ENCODE measurements at regions not wholly inside any gene's neighbourhood (a gene's known extent, or its start where the extent isn't known, plus 50 kb on each side); places are given as distances from the start of the nearest gene placed in this dataset.

GRCh38 chr4:165784672-165785071 lies 88.4 kb upstream of the TLL1 start:
- Histone ChIP-seq H3K36me3 (no peaks in the 10 kb centered on the region), H3K27ac (no peak overlapping the region), H3K9me3 (ENCODE audit: low read depth) (no peaks in the 10 kb centered on the region), H4K20me1 (ENCODE audit: low read depth) (no peaks in the 10 kb centered on the region), H3K4me2 (no peak overlapping the region), H3K4me3 (no peak overlapping the region), H3K79me2 (ENCODE audit: low read depth) (no peaks in the 10 kb centered on the region), H2AFZ (replicated peaks) (no peak overlapping the region), H3K4me1 (peaks cover 10% of the 10 kb centered on the region), H3K27me3 (no peaks in the 10 kb centered on the region), H3F3A (ENCODE audit: low read depth) (no peaks in the 10 kb centered on the region), H3K9ac (no peak overlapping the region)
- no peaks in the 10 kb centered on the region for H3K36me3 Mint-ChIP-seq
- no peaks in the 10 kb centered on the region for H3K9me3 Mint-ChIP-seq
- DNase-seq (ENCODE audit: low spot score), result no peak
- peaks cover 4% of the 10 kb centered on the region for H3K4me1 Mint-ChIP-seq
- no peaks in the 10 kb centered on the region for H3K27me3 Mint-ChIP-seq (ENCODE audit: insufficient read depth, low read depth)
- H3K4me3 Mint-ChIP-seq, result no peak overlapping the region
- TF ChIP-seq EZH2 (IDR thresholded peaks at IDR 0.05), result no peak
- no peak for TF ChIP-seq EZH2phosphoT487 (IDR thresholded peaks at IDR 0.05)
- TF ChIP-seq, protein P1, sequence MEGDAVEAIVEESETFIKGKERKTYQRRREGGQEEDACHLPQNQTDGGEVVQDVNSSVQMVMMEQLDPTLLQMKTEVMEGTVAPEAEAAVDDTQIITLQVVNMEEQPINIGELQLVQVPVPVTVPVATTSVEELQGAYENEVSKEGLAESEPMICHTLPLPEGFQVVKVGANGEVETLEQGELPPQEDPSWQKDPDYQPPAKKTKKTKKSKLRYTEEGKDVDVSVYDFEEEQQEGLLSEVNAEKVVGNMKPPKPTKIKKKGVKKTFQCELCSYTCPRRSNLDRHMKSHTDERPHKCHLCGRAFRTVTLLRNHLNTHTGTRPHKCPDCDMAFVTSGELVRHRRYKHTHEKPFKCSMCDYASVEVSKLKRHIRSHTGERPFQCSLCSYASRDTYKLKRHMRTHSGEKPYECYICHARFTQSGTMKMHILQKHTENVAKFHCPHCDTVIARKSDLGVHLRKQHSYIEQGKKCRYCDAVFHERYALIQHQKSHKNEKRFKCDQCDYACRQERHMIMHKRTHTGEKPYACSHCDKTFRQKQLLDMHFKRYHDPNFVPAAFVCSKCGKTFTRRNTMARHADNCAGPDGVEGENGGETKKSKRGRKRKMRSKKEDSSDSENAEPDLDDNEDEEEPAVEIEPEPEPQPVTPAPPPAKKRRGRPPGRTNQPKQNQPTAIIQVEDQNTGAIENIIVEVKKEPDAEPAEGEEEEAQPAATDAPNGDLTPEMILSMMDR (IDR thresholded peaks at IDR 0.05), result no peak
- H3K27ac Mint-ChIP-seq, result no peak overlapping the region

GRCh38 chr4:165785337-165785736 lies 87.7 kb upstream of the TLL1 start:
- Histone ChIP-seq H3K4me2 (no peak overlapping the region), H3K27me3 (no peaks in the 10 kb centered on the region), H3K9me3 (ENCODE audit: low read depth) (no peaks in the 10 kb centered on the region), H4K20me1 (ENCODE audit: low read depth) (no peaks in the 10 kb centered on the region), H3F3A (ENCODE audit: low read depth) (no peaks in the 10 kb centered on the region), H3K4me3 (no peak overlapping the region), H3K79me2 (ENCODE audit: low read depth) (no peaks in the 10 kb centered on the region), H3K27ac (no peak overlapping the region), H3K36me3 (no peaks in the 10 kb centered on the region), H3K4me1 (peaks cover 10% of the 10 kb centered on the region), H3K9ac (no peak overlapping the region), H2AFZ (replicated peaks) (no peak overlapping the region)
- no peak for DNase-seq (ENCODE audit: low spot score)
- TF ChIP-seq EZH2 (IDR thresholded peaks at IDR 0.05), result no peak
- TF ChIP-seq EZH2phosphoT487 (IDR thresholded peaks at IDR 0.05), result no peak
- TF ChIP-seq, protein P1 (IDR thresholded peaks at IDR 0.05), result no peak
- Mint-ChIP-seq H3K27me3 (ENCODE audit: insufficient read depth, low read depth) (no peaks in the 10 kb centered on the region), H3K4me1 (peaks cover 4% of the 10 kb centered on the region), H3K36me3 (no peaks in the 10 kb centered on the region), H3K27ac (no peak overlapping the region), H3K9me3 (no peaks in the 10 kb centered on the region), H3K4me3 (no peak overlapping the region)

DNA sequence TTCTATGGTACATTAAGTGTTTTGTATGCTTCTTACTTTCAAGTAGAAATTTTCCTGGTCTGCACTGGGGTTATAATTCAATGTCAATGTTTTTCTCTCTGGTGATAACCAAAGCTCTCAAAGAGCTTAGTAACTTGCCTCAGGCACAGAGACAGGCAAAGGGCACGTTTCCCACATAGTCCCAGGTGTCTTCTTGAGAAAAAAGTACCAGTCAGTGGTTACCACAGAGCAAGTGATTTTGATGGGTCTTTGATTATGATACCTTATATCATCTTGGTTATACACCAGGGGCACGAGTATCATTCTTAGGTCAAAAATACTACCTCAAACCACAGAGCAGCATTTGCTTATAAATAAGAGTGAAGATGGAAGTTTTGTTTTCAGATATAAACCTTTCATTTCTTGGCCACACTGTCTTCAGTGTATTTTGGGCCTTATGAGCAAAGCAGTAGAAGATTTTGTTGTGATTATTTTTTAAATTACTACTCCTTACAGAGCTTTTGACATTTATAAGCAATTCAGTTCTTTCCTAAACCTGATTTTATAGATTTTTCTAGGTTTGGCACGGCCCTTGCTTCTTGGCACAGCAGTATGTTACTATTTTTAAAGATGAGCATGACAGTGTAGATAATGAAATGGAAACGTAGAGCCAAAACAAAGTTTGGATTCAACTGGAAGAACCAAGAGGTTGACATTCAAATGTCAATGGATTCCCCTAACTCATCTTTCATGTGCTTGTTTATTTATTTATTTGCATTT lies 85.3 kb upstream of the TLL1 start:
- H3K79me2 ChIP-seq (ENCODE audit: low read depth), result no peaks in the 10 kb centered on the region
- no peak overlapping the region for H3K27ac ChIP-seq
- TF ChIP-seq, protein P1 (IDR thresholded peaks at IDR 0.05), result no peak
- TF ChIP-seq EZH2phosphoT487 (IDR thresholded peaks at IDR 0.05) (no peak), EZH2 (IDR thresholded peaks at IDR 0.05) (no peak)
- H3K36me3 ChIP-seq, result no peaks in the 10 kb centered on the region
- H3K4me3 ChIP-seq, result no peak overlapping the region
- H3K36me3 Mint-ChIP-seq, result no peaks in the 10 kb centered on the region
- no peaks in the 10 kb centered on the region for H3K9me3 ChIP-seq (ENCODE audit: low read depth)
- H3K4me1 Mint-ChIP-seq, result peaks cover 4% of the 10 kb centered on the region
- H3K4me2 ChIP-seq, result no peak overlapping the region
- DNase-seq (ENCODE audit: low spot score), result no peak
- no peaks in the 10 kb centered on the region for H3K27me3 Mint-ChIP-seq (ENCODE audit: insufficient read depth, low read depth)
- H3K4me1 ChIP-seq, result peaks cover 10% of the 10 kb centered on the region
- no peaks in the 10 kb centered on the region for H3K9me3 Mint-ChIP-seq
- no peak overlapping the region for H3K4me3 Mint-ChIP-seq
- no peak overlapping the region for H2AFZ ChIP-seq (replicated peaks)
- H3K27me3 ChIP-seq, result no peaks in the 10 kb centered on the region
- no peaks in the 10 kb centered on the region for H4K20me1 ChIP-seq (ENCODE audit: low read depth)
- no peaks in the 10 kb centered on the region for H3F3A ChIP-seq (ENCODE audit: low read depth)
- H3K27ac Mint-ChIP-seq, result no peak overlapping the region
- H3K9ac ChIP-seq, result no peak overlapping the region
